CD8-positive, alpha-beta memory T cell (primary cell): ENCODE measurements at regions not wholly inside any gene's neighbourhood (a gene's known extent, or its start where the extent isn't known, plus 50 kb on each side); places are given as distances from the start of the nearest gene placed in this dataset.

ENCODE experiments used
- CTCF ChIA-PET: fragments of 350-600 bp; sonication (Branson Sonifier 250); formaldehyde crosslinking; loops from one replicate; lab custom pipeline; 2021; ENCODE audit warnings: antibody characterized with exemption; lab: Charles Lee
- POLR2A ChIA-PET: fragments of 350-600 bp; sonication (Branson Sonifier 250); formaldehyde crosslinking; loops from one replicate; lab custom pipeline; 2021; ENCODE audit warnings: antibody characterized with exemption; lab: Charles Lee
- DNase-seq, 5 donors: peaks; one replicate each; pipeline versions ENCODE4 v3.0.0 to v3.0.0-alpha.2; 2020 to 2022; ENCODE audit warnings: mixed read lengths in 1 of 5
- H3K27ac ChIP-seq: one replicate; pipeline ENCODE4 v1.7.0; 2013; ENCODE audit warnings: low read depth, mild to moderate bottlenecking, low read length, moderate library complexity
- H3K27me3 ChIP-seq: 2 replicates; pipeline ENCODE4 v1.7.0; 2013; ENCODE audit warnings: low read length, mild to moderate bottlenecking; ENCODE audit not compliant: insufficient read depth, poor library complexity, severe bottlenecking
- H3K36me3 ChIP-seq: 2 replicates; pipeline ENCODE4 v1.7.0; 2013; ENCODE audit warnings: mild to moderate bottlenecking, low read length, moderate library complexity; ENCODE audit not compliant: insufficient read depth
- H3K4me1 ChIP-seq: 2 replicates; pipeline ENCODE4 v1.7.0; 2013; ENCODE audit warnings: mild to moderate bottlenecking, low read length, moderate library complexity; ENCODE audit not compliant: insufficient read depth
- H3K4me3 ChIP-seq: 2 replicates; pipeline ENCODE4 v1.7.0; 2013; ENCODE audit warnings: mild to moderate bottlenecking, low read length
- H3K9me3 ChIP-seq: 2 replicates; pipeline ENCODE4 v1.7.0; 2013; ENCODE audit warnings: mild to moderate bottlenecking, low read length
- H3K27ac Mint-ChIP-seq, 8 donors: one replicate each; pipeline ENCODE4 v1.8.0; 2020 to 2021; ENCODE audit warnings: mixed read lengths in 8 of 8, mild to moderate bottlenecking in 6 of 8, inconsistent platforms in 3 of 8, moderate library complexity in 3 of 8
- H3K27me3 Mint-ChIP-seq, 2 donors: one replicate each; pipeline ENCODE4 v1.8.0; 2020 to 2021; ENCODE audit warnings: mixed read lengths in 2 of 2, mild to moderate bottlenecking in 1 of 2, moderate library complexity in 1 of 2
- H3K36me3 Mint-ChIP-seq, 3 donors: one replicate each; pipeline ENCODE4 v1.8.0; 2020 to 2021; ENCODE audit warnings: mixed read lengths in 3 of 3, inconsistent platforms in 1 of 3, mild to moderate bottlenecking in 1 of 3
- H3K4me1 Mint-ChIP-seq, 3 donors: one replicate each; pipeline ENCODE4 v1.8.0; 2020 to 2021; ENCODE audit warnings: mixed read lengths in 3 of 3, inconsistent platforms in 1 of 3, mild to moderate bottlenecking in 1 of 3
- H3K4me3 Mint-ChIP-seq, 7 donors: one replicate each; pipeline ENCODE4 v1.8.0; 2020 to 2021; ENCODE audit warnings: mixed read lengths in 7 of 7, mild to moderate bottlenecking in 6 of 7, moderate library complexity in 4 of 7, inconsistent platforms in 2 of 7
- H3K9me3 Mint-ChIP-seq, 5 donors: one replicate each; pipeline ENCODE4 v1.8.0; 2020 to 2022; ENCODE audit warnings: mixed read lengths in 5 of 5, mild to moderate bottlenecking in 3 of 5, moderate library complexity in 2 of 5, inconsistent platforms in 1 of 5

GRCh38 chr14:41374092-41374491, 232.6 kb upstream of the LRFN5 start:
- H3K4me1 ChIP-seq = no peaks in the 10 kb centered on the region
- H3K4me1 Mint-ChIP-seq = no peaks in the 10 kb centered on the region
- H3K4me3 Mint-ChIP-seq = no peak overlapping the region
- no peaks in the 10 kb centered on the region for H3K27me3 Mint-ChIP-seq
- no peaks in the 10 kb centered on the region for H3K9me3 ChIP-seq
- H3K9me3 Mint-ChIP-seq = peaks cover 1 to 21% (median 5%) of the 10 kb centered on the region in 5 donors
- no peak for DNase-seq
- no peak overlapping the region for H3K4me3 ChIP-seq
- no peaks in the 10 kb centered on the region for H3K36me3 ChIP-seq
- ChIA-PET CTCF (no interaction called here), POLR2A (no interaction called here)
- no peak overlapping the region for H3K27ac ChIP-seq
- H3K27ac Mint-ChIP-seq = no peak overlapping the region
- no peaks in the 10 kb centered on the region for H3K27me3 ChIP-seq
- no peaks in the 10 kb centered on the region for H3K36me3 Mint-ChIP-seq

GRCh38 chr14:41362139-41362538, 244.5 kb upstream of the LRFN5 start:
- no peak for DNase-seq
- H3K27ac Mint-ChIP-seq = no peak overlapping the region
- H3K27me3 Mint-ChIP-seq = no peaks in the 10 kb centered on the region
- H3K36me3 ChIP-seq = no peaks in the 10 kb centered on the region
- H3K4me1 ChIP-seq = no peaks in the 10 kb centered on the region
- no peaks in the 10 kb centered on the region for H3K4me1 Mint-ChIP-seq
- H3K27ac ChIP-seq = no peak overlapping the region
- peaks cover 0 to 12% (median 2%) of the 10 kb centered on the region in 5 donors for H3K9me3 Mint-ChIP-seq
- CTCF ChIA-PET = no interaction called here
- no peaks in the 10 kb centered on the region for H3K27me3 ChIP-seq
- H3K4me3 ChIP-seq = no peak overlapping the region
- no peaks in the 10 kb centered on the region for H3K9me3 ChIP-seq
- no peak overlapping the region for H3K4me3 Mint-ChIP-seq
- no peaks in the 10 kb centered on the region for H3K36me3 Mint-ChIP-seq
- POLR2A ChIA-PET = no interaction called here

- no peaks in the 10 kb centered on the region for H3K27me3 Mint-ChIP-seq
- no peaks in the 10 kb centered on the region for H3K36me3 ChIP-seq
- no peak overlapping the region for H3K27ac ChIP-seq
- peaks cover 0 to 12% (median 0%) of the 10 kb centered on the region in 5 donors for H3K9me3 Mint-ChIP-seq
- H3K4me1 Mint-ChIP-seq = no peaks in the 10 kb centered on the region
- POLR2A ChIA-PET = no interaction called here
- H3K27ac Mint-ChIP-seq = no peak overlapping the region
- H3K9me3 ChIP-seq = no peaks in the 10 kb centered on the region
- no peak for DNase-seq
- no peaks in the 10 kb centered on the region for H3K4me1 ChIP-seq
- H3K36me3 Mint-ChIP-seq = no peaks in the 10 kb centered on the region
- no peaks in the 10 kb centered on the region for H3K27me3 ChIP-seq
- no peak overlapping the region for H3K4me3 ChIP-seq
- CTCF ChIA-PET = no interaction called here
- no peak overlapping the region for H3K4me3 Mint-ChIP-seq
Measured at GRCh38 chr14:41360126-41360525, 246.6 kb upstream of the LRFN5 start.

GRCh38 chr14:41355866-41356265, 250.8 kb upstream of the LRFN5 start:
- H3K27ac ChIP-seq = no peak overlapping the region
- no peaks in the 10 kb centered on the region for H3K36me3 Mint-ChIP-seq
- no peaks in the 10 kb centered on the region for H3K27me3 Mint-ChIP-seq
- ChIA-PET CTCF (no interaction called here), POLR2A (no interaction called here)
- no peak overlapping the region for H3K27ac Mint-ChIP-seq
- no peak for DNase-seq
- H3K4me3 Mint-ChIP-seq = no peak overlapping the region
- no peaks in the 10 kb centered on the region for H3K36me3 ChIP-seq
- no peaks in the 10 kb centered on the region for H3K9me3 ChIP-seq
- H3K4me1 ChIP-seq = no peaks in the 10 kb centered on the region
- H3K4me1 Mint-ChIP-seq = no peaks in the 10 kb centered on the region
- H3K9me3 Mint-ChIP-seq = peaks cover 0 to 5% (median 3%) of the 10 kb centered on the region in 5 donors
- no peak overlapping the region for H3K4me3 ChIP-seq
- H3K27me3 ChIP-seq = no peaks in the 10 kb centered on the region

GRCh38 chr14:41350476-41350875, 256.2 kb upstream of the LRFN5 start:
- DNase-seq = no peak
- Mint-ChIP-seq H3K9me3 (peaks cover 1 to 5% (median 3%) of the 10 kb centered on the region in 5 donors), H3K4me3 (no peak overlapping the region), H3K27me3 (no peaks in the 10 kb centered on the region), H3K27ac (no peak overlapping the region), H3K4me1 (no peaks in the 10 kb centered on the region), H3K36me3 (no peaks in the 10 kb centered on the region)
- ChIA-PET CTCF (no interaction called here), POLR2A (no interaction called here)
- no peaks in the 10 kb centered on the region for H3K4me1 ChIP-seq
- H3K4me3 ChIP-seq = no peak overlapping the region
- H3K9me3 ChIP-seq = no peaks in the 10 kb centered on the region
- H3K27ac ChIP-seq = no peak overlapping the region
- no peaks in the 10 kb centered on the region for H3K27me3 ChIP-seq
- H3K36me3 ChIP-seq = no peaks in the 10 kb centered on the region

- Mint-ChIP-seq H3K27ac (no peak overlapping the region), H3K27me3 (no peaks in the 10 kb centered on the region), H3K4me1 (no peaks in the 10 kb centered on the region), H3K36me3 (no peaks in the 10 kb centered on the region), H3K4me3 (no peak overlapping the region), H3K9me3 (peaks cover 1 to 5% (median 3%) of the 10 kb centered on the region in 5 donors)
- no peak overlapping the region for H3K4me3 ChIP-seq
- no peak for DNase-seq
- no peak overlapping the region for H3K27ac ChIP-seq
- no peaks in the 10 kb centered on the region for H3K27me3 ChIP-seq
- POLR2A ChIA-PET = no interaction called here
- CTCF ChIA-PET = no interaction called here
- no peaks in the 10 kb centered on the region for H3K9me3 ChIP-seq
- H3K4me1 ChIP-seq = no peaks in the 10 kb centered on the region
- H3K36me3 ChIP-seq = no peaks in the 10 kb centered on the region
Measured at GRCh38 chr14:41349289-41349910, 257.3 kb upstream of the LRFN5 start.

GRCh38 chr14:41343857-41344256, 262.8 kb upstream of the LRFN5 start:
- H3K27me3 Mint-ChIP-seq = no peaks in the 10 kb centered on the region
- no peak for DNase-seq
- no peaks in the 10 kb centered on the region for H3K27me3 ChIP-seq
- peaks cover 1 to 7% (median 3%) of the 10 kb centered on the region in 5 donors for H3K9me3 Mint-ChIP-seq
- no peak overlapping the region for H3K4me3 Mint-ChIP-seq
- H3K27ac ChIP-seq = no peak overlapping the region
- no peak overlapping the region for H3K4me3 ChIP-seq
- H3K4me1 Mint-ChIP-seq = no peaks in the 10 kb centered on the region
- H3K36me3 ChIP-seq = no peaks in the 10 kb centered on the region
- POLR2A ChIA-PET = no interaction called here
- no peaks in the 10 kb centered on the region for H3K36me3 Mint-ChIP-seq
- no peaks in the 10 kb centered on the region for H3K9me3 ChIP-seq
- no peaks in the 10 kb centered on the region for H3K4me1 ChIP-seq
- no peak overlapping the region for H3K27ac Mint-ChIP-seq
- CTCF ChIA-PET = no interaction called here

GRCh38 chr14:41313196-41313595, 293.5 kb upstream of the LRFN5 start:
- ChIA-PET POLR2A (no interaction called here), CTCF (no interaction called here)

More at GRCh38 chr14:41313196-41313595, 293.5 kb upstream of the LRFN5 start:
- no peaks in the 10 kb centered on the region for H3K36me3 Mint-ChIP-seq
- H3K4me3 ChIP-seq = no peak overlapping the region
- H3K9me3 ChIP-seq = no peaks in the 10 kb centered on the region
- no peak overlapping the region for H3K27ac ChIP-seq
- H3K27me3 ChIP-seq = no peaks in the 10 kb centered on the region
- H3K36me3 ChIP-seq = no peaks in the 10 kb centered on the region
- DNase-seq = no peak
- H3K4me3 Mint-ChIP-seq = no peak overlapping the region
- H3K9me3 Mint-ChIP-seq = peaks cover 2 to 8% (median 2%) of the 10 kb centered on the region in 5 donors
- no peaks in the 10 kb centered on the region for H3K27me3 Mint-ChIP-seq
- H3K27ac Mint-ChIP-seq = no peak overlapping the region
- no peaks in the 10 kb centered on the region for H3K4me1 ChIP-seq
- no peaks in the 10 kb centered on the region for H3K4me1 Mint-ChIP-seq
